ENCODE measurements at regions not wholly inside any gene's neighbourhood (a gene's known extent, or its start where the extent isn't known, plus 50 kb on each side); places are given as distances from the start of the nearest gene placed in this dataset.

DNA sequence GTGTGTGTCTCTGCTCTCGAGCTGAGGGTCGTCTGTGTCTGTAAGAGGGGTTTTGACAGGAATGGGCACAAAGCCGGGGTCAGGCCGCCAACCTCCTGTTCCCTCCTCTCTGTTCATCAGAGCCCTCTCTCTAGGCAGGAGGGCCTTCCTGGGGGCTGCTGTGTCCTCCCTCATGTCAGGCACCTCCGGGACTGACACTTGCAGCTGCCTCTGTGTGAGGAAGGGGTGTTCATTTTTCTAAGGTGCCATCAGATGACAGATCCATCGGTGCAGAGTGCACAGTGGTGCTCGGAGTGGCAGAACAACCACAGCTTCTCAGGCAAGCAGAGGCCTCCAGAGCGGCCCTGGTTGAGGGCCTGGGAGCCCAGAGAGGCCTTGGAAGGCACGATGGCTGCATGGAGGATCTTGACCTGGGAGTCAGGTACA lies 265.4 kb upstream of the B3GAT1 start:
- TF ChIP-seq, protein P1, sequence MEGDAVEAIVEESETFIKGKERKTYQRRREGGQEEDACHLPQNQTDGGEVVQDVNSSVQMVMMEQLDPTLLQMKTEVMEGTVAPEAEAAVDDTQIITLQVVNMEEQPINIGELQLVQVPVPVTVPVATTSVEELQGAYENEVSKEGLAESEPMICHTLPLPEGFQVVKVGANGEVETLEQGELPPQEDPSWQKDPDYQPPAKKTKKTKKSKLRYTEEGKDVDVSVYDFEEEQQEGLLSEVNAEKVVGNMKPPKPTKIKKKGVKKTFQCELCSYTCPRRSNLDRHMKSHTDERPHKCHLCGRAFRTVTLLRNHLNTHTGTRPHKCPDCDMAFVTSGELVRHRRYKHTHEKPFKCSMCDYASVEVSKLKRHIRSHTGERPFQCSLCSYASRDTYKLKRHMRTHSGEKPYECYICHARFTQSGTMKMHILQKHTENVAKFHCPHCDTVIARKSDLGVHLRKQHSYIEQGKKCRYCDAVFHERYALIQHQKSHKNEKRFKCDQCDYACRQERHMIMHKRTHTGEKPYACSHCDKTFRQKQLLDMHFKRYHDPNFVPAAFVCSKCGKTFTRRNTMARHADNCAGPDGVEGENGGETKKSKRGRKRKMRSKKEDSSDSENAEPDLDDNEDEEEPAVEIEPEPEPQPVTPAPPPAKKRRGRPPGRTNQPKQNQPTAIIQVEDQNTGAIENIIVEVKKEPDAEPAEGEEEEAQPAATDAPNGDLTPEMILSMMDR (conservative IDR thresholded peaks at IDR 0.05): no peak
- H3K4me1 ChIP-seq (ENCODE audit: insufficient read depth, low read length): no peaks in the 10 kb centered on the region
- H3K14ac ChIP-seq (ENCODE audit: insufficient read depth, low read length): no peak overlapping the region
- Mint-ChIP-seq H3K4me1 (no peaks in the 10 kb centered on the region), H3K27me3 (ENCODE audit: low read depth) (peaks cover 4% of the 10 kb centered on the region; the same call in 1 of the 2 replicates), H3K36me3 (ENCODE audit: insufficient read depth in 1 of 3, low read depth in 3 of 3) (no peaks in the 10 kb centered on the region), H3K9me3 (peaks cover 0 to 4% of the 10 kb centered on the region in 2 experiments; a peak in 2 of 5 replicates), H3K4me3 (no peak overlapping the region), H3K27ac (no peak overlapping the region)
- H3T11ph ChIP-seq (ENCODE audit: low read length): no peak overlapping the region
- H3K9ac ChIP-seq (ENCODE audit: extremely low read depth, insufficient read length, low read length): no peak overlapping the region
- no peaks in the 10 kb centered on the region for H3K23me2 ChIP-seq (ENCODE audit: insufficient read length, low read depth, low read length, poor library complexity, severe bottlenecking)
- no peaks in the 10 kb centered on the region for H3K27me3 ChIP-seq (ENCODE audit: insufficient read depth, low read length)
- H2AK5ac ChIP-seq (ENCODE audit: insufficient read length, low read length): no peak overlapping the region
- no peak overlapping the region for H3K56ac ChIP-seq (ENCODE audit: insufficient read length, low read depth, low read length)
- H2BK5ac ChIP-seq (ENCODE audit: insufficient read length, low read length): no peak overlapping the region
- no peaks in the 10 kb centered on the region for H3K79me1 ChIP-seq (ENCODE audit: insufficient read depth, low read depth, low read length, poor library complexity, severe bottlenecking)
- H3K27ac ChIP-seq (ENCODE audit: insufficient read length, low read depth, low read length): no peak overlapping the region
- no peak overlapping the region for H2BK12ac ChIP-seq (ENCODE audit: insufficient read length, low read depth, low read length)
- no peaks in the 10 kb centered on the region for H4K20me1 ChIP-seq (ENCODE audit: control insufficient read depth, insufficient read depth, insufficient read length)
- no peak overlapping the region for H4K91ac ChIP-seq (ENCODE audit: insufficient read length, low read depth, low read length)
- H3K18ac ChIP-seq (ENCODE audit: insufficient read length, low read depth, low read length): no peak overlapping the region
- no peak overlapping the region for H3K4me2 ChIP-seq (ENCODE audit: insufficient read depth, insufficient read length, low read length)
- H4K5ac ChIP-seq (ENCODE audit: insufficient read length, low read depth, low read length): no peak overlapping the region
- H2AFZ ChIP-seq (ENCODE audit: low read length): no peak overlapping the region
- no peaks in the 10 kb centered on the region for H3K9me3 ChIP-seq (ENCODE audit: control insufficient read depth, low read depth, low read length)
- no peaks in the 10 kb centered on the region for H3K79me2 ChIP-seq (ENCODE audit: insufficient read depth, low read length)
- no peak overlapping the region for H2BK120ac ChIP-seq (ENCODE audit: low read depth, low read length, poor library complexity, severe bottlenecking)
- no peak overlapping the region for H3K23ac ChIP-seq (ENCODE audit: insufficient read length, low read depth, low read length)
- no peak for DNase-seq
- no peak overlapping the region for H2BK15ac ChIP-seq (ENCODE audit: low read depth, low read length)
- no peak overlapping the region for H3K4ac ChIP-seq (ENCODE audit: low read depth, low read length)
- WGBS (ENCODE audit: extremely low coverage, insufficient read length, low lambda C conversion rate): no CpG with 5 or more reads among the region's 9 CpGs
- H2BK20ac ChIP-seq (ENCODE audit: low read depth, low read length, poor library complexity, severe bottlenecking): no peak overlapping the region
- H4K8ac ChIP-seq (replicated peaks; ENCODE audit: insufficient read length, low read depth, low read length): no peak overlapping the region
